Upper lobe of left lung (tissue), 6 donors: ENCODE measurements at regions not wholly inside any gene's neighbourhood (a gene's known extent, or its start where the extent isn't known, plus 50 kb on each side); places are given as distances from the start of the nearest gene placed in this dataset.

Experiments used
- ATAC-seq, 2 donors: fragments of 200-7000 bp; cut with Tn5 transposase; one replicate each; pipeline ENCODE4 v1.9.1; 2022; ENCODE audit warnings: mild to moderate bottlenecking in 2 of 2, moderate library complexity in 2 of 2; ENCODE audit not compliant: low FRiP score in 2 of 2
- DNase-seq, 2 donors: peaks; one replicate each; pipeline ENCODE4 v3.0.0-alpha.2; 2019 to 2020
- H3K27ac ChIP-seq, 4 donors: fragments of 200-600 bp; sonication (generic); one replicate each; pipeline ENCODE4 v1.5.1; 2016 to 2019
- H3K27me3 ChIP-seq, 4 donors: fragments of 200-600 bp; sonication (generic); one replicate each; pipeline ENCODE4 v1.5.1; 2017 to 2019
- H3K36me3 ChIP-seq, 4 donors: fragments of 200-600 bp; sonication (generic); one replicate each; pipeline ENCODE4 v1.5.1; 2016 to 2019
- H3K4me1 ChIP-seq, 4 donors: fragments of 200-600 bp; sonication (generic); one replicate each; pipeline ENCODE4 v1.5.1; 2018 to 2019
- H3K4me3 ChIP-seq, 4 donors: fragments of 200-600 bp; sonication (generic); one replicate each; pipeline ENCODE4 v1.5.1; 2017 to 2019; ENCODE audit warnings: mild to moderate bottlenecking in 2 of 4, moderate library complexity in 1 of 4
- H3K9me3 ChIP-seq, 4 donors: fragments of 200-600 bp; sonication (generic); one replicate each; pipeline ENCODE4 v1.5.1; 2018 to 2019
- EP300 ChIP-seq, 4 donors: sonication (generic); formaldehyde crosslinking; IDR thresholded peaks; one replicate each; pipeline ENCODE4 v1.5.1; 2017; ENCODE audit warnings: antibody characterized with exemption in 4 of 4, control low read depth in 2 of 4
- POLR2A ChIP-seq, 4 donors: fragments of 450-650 bp; IDR thresholded peaks; one replicate each; pipeline ENCODE4 v1.5.1; 2016 to 2017; ENCODE audit warnings: antibody characterized with exemption in 4 of 4, mild to moderate bottlenecking in 2 of 4
- POLR2AphosphoS5 ChIP-seq, 2 donors: sonication (generic); formaldehyde crosslinking; IDR thresholded peaks; one replicate each; pipeline ENCODE4 v1.5.1; 2017; ENCODE audit warnings: antibody characterized with exemption in 2 of 2
- WGBS, 2 donors: methylation state at CpG; one replicate each; pipeline ENCODE4 v1.1.5; 2017 to 2018; 5-methylcytosine and 5-hydroxymethylcytosine counted together
- TF ChIP-seq, protein P1 (sequence below), 6 experiments: fragments of 450-650 bp in 4 of 6; fragments of 200-600 bp in 2 of 6; sonication (generic) in 2 of 6; IDR thresholded peaks; one replicate each; pipeline ENCODE4 v1.5.1; 2016 to 2019; ENCODE audit warnings: antibody characterized with exemption in 6 of 6
- donor health status: DM: no; HTN: no; CAD: no; lungs with moderate emphysema.
- donor health status: DM: no; HTN: yes; CAD: no; lungs with severe emphysema.

DNA sequence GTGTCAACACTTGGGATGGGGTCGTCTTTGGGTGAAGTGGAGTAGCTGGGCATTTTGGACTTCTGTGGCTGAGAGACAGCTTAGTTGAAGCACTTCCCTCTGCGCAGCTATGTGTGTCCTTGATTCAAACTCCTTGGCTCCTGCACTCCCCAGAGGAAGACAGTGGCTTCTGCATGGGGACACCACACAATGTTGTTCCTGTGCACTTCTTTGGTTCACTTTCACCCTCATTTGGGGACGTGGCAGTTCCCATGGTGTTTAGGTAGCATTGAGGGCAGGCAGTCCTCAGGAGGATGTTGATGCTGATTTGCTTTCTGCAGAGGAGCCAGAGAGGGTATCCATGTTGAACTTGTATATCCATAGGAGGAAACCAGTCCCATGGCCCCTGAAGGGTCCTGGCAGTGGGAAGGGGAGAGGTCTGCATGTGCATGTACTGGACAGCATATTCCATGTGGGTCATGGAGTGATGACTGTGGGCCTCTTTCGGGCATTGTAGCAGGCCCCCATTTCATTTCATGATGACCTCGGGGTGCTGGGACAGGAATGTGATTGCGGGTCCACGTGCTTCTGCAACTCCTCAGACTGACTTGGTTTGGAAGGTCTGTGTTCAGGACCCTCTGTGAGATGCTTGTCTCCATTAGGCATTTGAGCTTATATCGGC is 135.4 kb downstream of the SNRPN start:
- TF ChIP-seq POLR2AphosphoS5 (IDR thresholded peaks at IDR 0.05) (no peak), EP300 (IDR thresholded peaks at IDR 0.05) (no peak), POLR2A (IDR thresholded peaks at IDR 0.05) (no peak)
- TF ChIP-seq, protein P1, sequence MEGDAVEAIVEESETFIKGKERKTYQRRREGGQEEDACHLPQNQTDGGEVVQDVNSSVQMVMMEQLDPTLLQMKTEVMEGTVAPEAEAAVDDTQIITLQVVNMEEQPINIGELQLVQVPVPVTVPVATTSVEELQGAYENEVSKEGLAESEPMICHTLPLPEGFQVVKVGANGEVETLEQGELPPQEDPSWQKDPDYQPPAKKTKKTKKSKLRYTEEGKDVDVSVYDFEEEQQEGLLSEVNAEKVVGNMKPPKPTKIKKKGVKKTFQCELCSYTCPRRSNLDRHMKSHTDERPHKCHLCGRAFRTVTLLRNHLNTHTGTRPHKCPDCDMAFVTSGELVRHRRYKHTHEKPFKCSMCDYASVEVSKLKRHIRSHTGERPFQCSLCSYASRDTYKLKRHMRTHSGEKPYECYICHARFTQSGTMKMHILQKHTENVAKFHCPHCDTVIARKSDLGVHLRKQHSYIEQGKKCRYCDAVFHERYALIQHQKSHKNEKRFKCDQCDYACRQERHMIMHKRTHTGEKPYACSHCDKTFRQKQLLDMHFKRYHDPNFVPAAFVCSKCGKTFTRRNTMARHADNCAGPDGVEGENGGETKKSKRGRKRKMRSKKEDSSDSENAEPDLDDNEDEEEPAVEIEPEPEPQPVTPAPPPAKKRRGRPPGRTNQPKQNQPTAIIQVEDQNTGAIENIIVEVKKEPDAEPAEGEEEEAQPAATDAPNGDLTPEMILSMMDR (IDR thresholded peaks at IDR 0.05), result no peak
- DNase-seq (no peak), ATAC-seq (no peak)
- Histone ChIP-seq H3K27ac (no peak overlapping the region), H3K27me3 (no peaks in the 10 kb centered on the region), H3K36me3 (peaks cover 37 to 100% (median 86%) of the 10 kb centered on the region in 4 donors), H3K4me3 (no peak overlapping the region), H3K9me3 (peaks cover 75 to 100% (median 88%) of the 10 kb centered on the region in 4 donors), H3K4me1 (no peaks in the 10 kb centered on the region)
- WGBS, 2 donors, result 77 to 82% methylated on average over 5 to 8 of the region's 8 CpGs

DNA sequence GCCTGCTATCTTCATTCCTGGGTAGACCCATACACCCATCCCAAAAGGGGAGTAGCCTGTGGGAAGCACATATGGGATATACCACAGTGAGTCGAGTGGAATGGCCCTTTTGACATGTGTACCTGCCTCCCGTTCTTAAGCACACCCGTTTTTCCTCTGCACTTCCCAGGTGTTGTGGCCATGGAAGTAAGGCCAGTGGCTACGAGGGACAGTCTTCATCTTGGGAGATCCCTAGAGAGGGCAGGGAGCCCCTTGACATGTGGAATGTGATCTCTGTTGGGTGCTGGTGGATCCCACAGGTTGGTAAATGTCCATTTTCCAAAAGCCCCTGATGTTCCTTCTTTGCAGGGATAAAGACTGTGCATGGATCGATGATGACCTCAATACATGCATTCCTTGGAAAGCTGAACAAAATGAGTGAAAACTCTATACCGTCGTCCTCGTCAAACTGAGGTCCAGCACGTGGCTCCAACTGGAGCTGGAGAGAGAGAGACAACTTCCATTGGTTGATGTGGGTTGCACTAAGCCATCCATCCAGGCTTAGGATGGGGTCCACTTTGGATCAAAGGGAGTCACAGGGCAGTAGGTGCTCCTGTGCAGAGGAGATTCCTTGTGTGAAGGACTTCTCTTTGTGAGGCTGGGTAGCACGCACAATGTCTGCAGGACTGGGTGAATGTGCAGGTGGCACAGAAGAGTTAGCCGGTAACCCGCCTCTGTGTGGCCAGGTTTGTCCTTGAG is 136.8 kb downstream of the SNRPN start:
- DNase-seq (no peak), ATAC-seq (no peak)
- no peak overlapping the region for H3K27ac ChIP-seq
- no peaks in the 10 kb centered on the region for H3K27me3 ChIP-seq
- no peak overlapping the region for H3K4me3 ChIP-seq
- peaks cover 63 to 94% (median 83%) of the 10 kb centered on the region in 4 donors for H3K9me3 ChIP-seq
- H3K36me3 ChIP-seq, result peaks cover 37 to 99% (median 81%) of the 10 kb centered on the region in 4 donors
- TF ChIP-seq POLR2A (IDR thresholded peaks at IDR 0.05) (no peak), POLR2AphosphoS5 (IDR thresholded peaks at IDR 0.05) (no peak), EP300 (IDR thresholded peaks at IDR 0.05) (no peak)
- TF ChIP-seq, protein P1 (IDR thresholded peaks at IDR 0.05), result no peak
- WGBS, 2 donors, result 84 to 86% methylated on average over 9 to 12 of the region's 12 CpGs
- H3K4me1 ChIP-seq, result no peaks in the 10 kb centered on the region

DNA sequence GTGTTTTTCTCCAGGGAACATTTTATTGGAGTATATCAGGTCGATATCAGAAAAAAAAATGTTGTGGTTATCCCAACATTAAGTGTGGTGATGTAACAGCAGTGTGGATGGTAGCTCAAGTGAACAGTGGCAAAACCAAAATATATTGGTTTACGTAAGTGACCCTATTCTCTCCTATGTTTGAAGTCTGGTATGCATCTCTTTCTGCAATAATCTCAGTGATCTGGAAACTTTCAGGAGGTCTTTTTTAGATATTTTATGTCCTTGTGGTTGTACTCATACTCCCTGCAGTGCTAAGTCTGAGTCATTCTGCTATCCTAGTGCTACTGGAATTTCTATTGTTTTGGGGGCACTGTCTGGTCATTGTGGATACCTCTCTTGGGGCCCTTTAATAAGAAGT is 137.9 kb downstream of the SNRPN start:
- H3K27ac ChIP-seq, result no peak overlapping the region
- no peaks in the 10 kb centered on the region for H3K4me1 ChIP-seq
- WGBS, 2 donors, result 84 to 85% methylated on average over 2 of the region's 2 CpGs
- peaks cover 31 to 99% (median 81%) of the 10 kb centered on the region in 4 donors for H3K36me3 ChIP-seq
- no peak for ATAC-seq
- H3K9me3 ChIP-seq, result peaks cover 60 to 94% (median 80%) of the 10 kb centered on the region in 4 donors
- no peak for TF ChIP-seq EP300 (IDR thresholded peaks at IDR 0.05)
- TF ChIP-seq, protein P1 (IDR thresholded peaks at IDR 0.05), result no peak
- no peak for TF ChIP-seq POLR2AphosphoS5 (IDR thresholded peaks at IDR 0.05)
- TF ChIP-seq POLR2A (IDR thresholded peaks at IDR 0.05), result no peak
- no peaks in the 10 kb centered on the region for H3K27me3 ChIP-seq
- H3K4me3 ChIP-seq, result no peak overlapping the region
- DNase-seq, result no peak

DNA sequence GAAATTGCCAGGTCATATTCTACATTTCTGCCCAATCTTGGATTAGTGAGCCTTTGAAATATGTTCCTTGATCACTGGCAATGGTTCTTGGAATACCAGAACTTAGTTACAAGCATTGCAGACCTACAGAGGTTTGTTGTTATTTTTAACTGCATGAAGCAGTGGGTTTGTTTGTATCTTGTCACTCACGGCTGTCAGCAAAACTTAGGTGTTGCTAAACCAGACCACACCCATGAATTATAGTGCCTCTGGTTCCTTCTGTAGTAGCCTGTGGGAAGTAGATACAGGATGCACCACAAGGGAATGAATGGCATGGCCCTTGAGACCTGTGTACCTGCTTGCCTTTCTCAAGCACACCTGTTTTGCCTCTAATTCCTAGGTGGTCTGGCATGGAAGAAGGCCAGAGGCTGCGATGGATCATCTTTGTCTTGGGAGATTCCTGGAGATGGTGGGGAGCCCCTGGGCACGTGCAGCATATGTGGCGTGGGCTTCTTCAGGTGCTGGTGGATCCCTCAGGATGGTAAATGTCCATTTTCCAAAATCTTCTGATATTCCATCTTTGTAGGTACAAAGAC is 138.8 kb downstream of the SNRPN start:
- Histone ChIP-seq H3K4me1 (no peaks in the 10 kb centered on the region), H3K4me3 (no peak overlapping the region), H3K27ac (no peak overlapping the region), H3K36me3 (peaks cover 28 to 99% (median 83%) of the 10 kb centered on the region in 4 donors), H3K27me3 (no peaks in the 10 kb centered on the region), H3K9me3 (peaks cover 58 to 89% (median 79%) of the 10 kb centered on the region in 4 donors)
- 79 to 95% methylated on average over 4 of the region's 4 CpGs for WGBS, 2 donors
- DNase-seq (no peak), ATAC-seq (no peak)
- TF ChIP-seq POLR2A (IDR thresholded peaks at IDR 0.05) (no peak), EP300 (IDR thresholded peaks at IDR 0.05) (no peak), POLR2AphosphoS5 (IDR thresholded peaks at IDR 0.05) (no peak)
- TF ChIP-seq, protein P1 (IDR thresholded peaks at IDR 0.05), result no peak
